OCI-LY3 (cell line): ENCODE measurements at regions not wholly inside any gene's neighbourhood (a gene's known extent, or its start where the extent isn't known, plus 50 kb on each side); places are given as distances from the start of the nearest gene placed in this dataset.
"Not testable (repeated sequence)": the region's sequence is repeated elsewhere in the genome, so short reads cannot be mapped to it uniquely, and the experiment has no call there.

ENCODE experiments used
- H2AFZ ChIP-seq: fragments of 200-600, 300-600 bp; shearing (Covaris generic); 2 replicates; pipeline ENCODE4 v1.6.0; 2014; ENCODE audit warnings: antibody characterized with exemption, low read depth, low read length
- H3K27ac ChIP-seq: fragments of 200-600, 300-600 bp; sonication (generic); 2 replicates; pipeline ENCODE4 v1.5.1; 2014; ENCODE audit warnings: mild to moderate bottlenecking, low read length, moderate library complexity, mixed read lengths
- H3K27me3 ChIP-seq: fragments of 200-600, 300-600 bp; sonication (generic); 2 replicates; pipeline ENCODE4 v1.6.1; 2014; ENCODE audit warnings: low read depth, low read length, mixed read lengths
- H3K36me3 ChIP-seq: fragments of 200-600, 300-600 bp; sonication (generic); replicated peaks from 2 replicates; pipeline ENCODE3; 2014; ENCODE audit warnings: low read depth, low read length, mixed read lengths
- H3K4me1 ChIP-seq: fragments of 300-600, 200-600 bp; sonication (generic); 2 replicates; pipeline ENCODE4 v1.6.1; 2014; ENCODE audit warnings: low read length, mixed read lengths
- H3K4me2 ChIP-seq: fragments of 200-600, 300-600 bp; sonication (generic); 2 replicates; pipeline ENCODE4 v1.6.1; 2014; ENCODE audit warnings: low read length, mixed read lengths
- H3K4me3 ChIP-seq: fragments of 300-600, 200-600 bp; sonication (generic); 2 replicates; pipeline ENCODE4 v1.5.1; 2014; ENCODE audit warnings: antibody characterized with exemption, mild to moderate bottlenecking, low read length, moderate library complexity
- H3K79me2 ChIP-seq: fragments of 300-600, 200-600 bp; shearing (Covaris generic); 2 replicates; pipeline ENCODE4 v1.6.1; 2014; ENCODE audit warnings: mild to moderate bottlenecking, low read length, mixed read lengths
- H3K9ac ChIP-seq: fragments of 300-600, 200-600 bp; shearing (Covaris generic); 2 replicates; pipeline ENCODE4 v1.6.0; 2014; ENCODE audit warnings: mild to moderate bottlenecking, low read length, moderate library complexity
- H3K9me3 ChIP-seq: fragments of 200-600, 300-600 bp; shearing (Covaris generic); 2 replicates; pipeline ENCODE4 v1.6.1; 2014; ENCODE audit warnings: low read length, mixed read lengths; ENCODE audit not compliant: insufficient read depth
- H4K20me1 ChIP-seq: fragments of 200-600, 300-600 bp; sonication (generic); 2 replicates; pipeline ENCODE4 v1.6.1; 2016; ENCODE audit warnings: low read length, mixed read lengths; ENCODE audit not compliant: insufficient read depth
- EZH2phosphoT487 ChIP-seq: fragments of 200-600 bp; shearing (Covaris generic); IDR thresholded peaks from 2 replicates; pipeline ENCODE4 v1.6.1; 2018; ENCODE audit warnings: antibody characterized with exemption, mixed run types, low read depth
- TF ChIP-seq, protein P1 (sequence below): fragments of 200-600, 300-600 bp; sonication (generic); IDR thresholded peaks from 2 replicates; pipeline ENCODE4 v1.5.1; 2014; ENCODE audit warnings: antibody characterized with exemption, low read length, low read depth

DNA sequence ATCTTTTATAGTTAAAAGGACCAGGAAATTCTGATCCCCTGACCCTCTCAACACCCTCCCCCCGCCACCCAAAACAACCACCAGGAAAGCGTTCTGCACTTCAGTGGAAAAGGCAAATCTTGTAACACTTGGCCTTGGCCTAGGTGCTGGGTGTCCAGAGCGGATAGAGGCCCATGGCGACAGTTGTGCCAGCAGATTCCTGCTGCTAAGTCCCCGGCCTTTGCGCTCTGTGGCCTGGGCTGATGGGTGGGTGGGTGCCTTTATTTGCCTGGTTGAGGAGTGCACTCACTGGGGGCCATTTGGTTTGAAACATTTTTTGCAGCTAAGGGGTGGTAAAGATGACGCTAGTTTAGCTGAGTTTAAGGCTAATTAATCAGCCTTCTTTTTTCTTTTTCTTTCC, 127.9 kb upstream of the ERRFI1 start:
- H3K4me3 ChIP-seq, result no peak overlapping the region
- no peaks in the 10 kb centered on the region for H3K79me2 ChIP-seq
- no peaks in the 10 kb centered on the region for H3K36me3 ChIP-seq
- no peaks in the 10 kb centered on the region for H3K27me3 ChIP-seq
- no peak overlapping the region for H2AFZ ChIP-seq
- H3K9me3 ChIP-seq, result no peaks in the 10 kb centered on the region
- H3K4me1 ChIP-seq, result peaks cover 4% of the 10 kb centered on the region
- H4K20me1 ChIP-seq, result no peaks in the 10 kb centered on the region
- TF ChIP-seq, protein P1, sequence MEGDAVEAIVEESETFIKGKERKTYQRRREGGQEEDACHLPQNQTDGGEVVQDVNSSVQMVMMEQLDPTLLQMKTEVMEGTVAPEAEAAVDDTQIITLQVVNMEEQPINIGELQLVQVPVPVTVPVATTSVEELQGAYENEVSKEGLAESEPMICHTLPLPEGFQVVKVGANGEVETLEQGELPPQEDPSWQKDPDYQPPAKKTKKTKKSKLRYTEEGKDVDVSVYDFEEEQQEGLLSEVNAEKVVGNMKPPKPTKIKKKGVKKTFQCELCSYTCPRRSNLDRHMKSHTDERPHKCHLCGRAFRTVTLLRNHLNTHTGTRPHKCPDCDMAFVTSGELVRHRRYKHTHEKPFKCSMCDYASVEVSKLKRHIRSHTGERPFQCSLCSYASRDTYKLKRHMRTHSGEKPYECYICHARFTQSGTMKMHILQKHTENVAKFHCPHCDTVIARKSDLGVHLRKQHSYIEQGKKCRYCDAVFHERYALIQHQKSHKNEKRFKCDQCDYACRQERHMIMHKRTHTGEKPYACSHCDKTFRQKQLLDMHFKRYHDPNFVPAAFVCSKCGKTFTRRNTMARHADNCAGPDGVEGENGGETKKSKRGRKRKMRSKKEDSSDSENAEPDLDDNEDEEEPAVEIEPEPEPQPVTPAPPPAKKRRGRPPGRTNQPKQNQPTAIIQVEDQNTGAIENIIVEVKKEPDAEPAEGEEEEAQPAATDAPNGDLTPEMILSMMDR, result no peak
- no peak for TF ChIP-seq EZH2phosphoT487
- no peak overlapping the region for H3K9ac ChIP-seq
- no peak overlapping the region for H3K27ac ChIP-seq
- no peak overlapping the region for H3K4me2 ChIP-seq

DNA sequence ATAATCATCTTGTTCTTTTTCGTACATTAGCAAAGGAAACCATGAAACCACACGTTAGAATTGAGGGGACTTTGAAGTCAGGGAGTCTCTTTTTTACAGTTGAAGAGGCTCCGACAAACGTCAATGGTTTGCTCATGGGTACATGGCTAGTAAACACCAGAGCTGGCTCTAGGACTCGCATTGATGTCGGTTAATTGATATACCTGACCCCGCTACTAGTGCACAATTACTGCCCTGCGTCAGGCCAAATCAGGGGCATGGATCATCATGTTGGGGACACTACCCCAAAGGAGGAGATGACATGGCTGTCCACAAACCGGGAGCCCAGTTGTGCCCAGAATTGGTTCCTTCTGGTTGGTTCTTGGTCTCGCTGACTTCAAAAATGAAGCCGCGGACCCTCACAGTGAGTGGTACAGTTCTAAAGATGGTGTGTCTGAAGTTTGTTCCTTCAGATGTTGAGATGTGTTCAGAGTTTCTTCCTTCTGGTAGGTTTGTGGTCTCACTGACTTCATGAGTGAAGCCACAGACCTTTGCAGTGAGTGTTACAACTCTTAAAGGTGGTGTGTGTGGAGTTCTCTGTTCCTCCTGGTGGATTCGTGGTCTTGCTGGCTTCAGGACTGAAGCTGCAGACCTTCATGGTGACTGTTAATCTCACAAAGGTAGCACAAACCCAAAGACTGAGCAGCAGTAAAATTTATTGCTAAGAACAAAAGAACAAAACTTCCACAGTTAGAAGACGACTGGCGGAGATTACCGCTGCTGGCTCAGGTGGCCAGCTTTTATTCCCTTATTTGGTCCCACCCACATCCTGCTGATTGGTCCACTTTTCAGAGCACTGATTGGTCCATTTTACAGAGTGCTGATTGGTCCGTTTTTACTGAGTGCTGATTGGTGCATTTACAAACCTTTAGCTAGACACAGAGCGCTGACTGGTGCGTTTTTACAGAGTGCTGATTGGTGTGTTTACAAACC, 126.9 kb upstream of the ERRFI1 start:
- H3K4me3 ChIP-seq, result no peak overlapping the region
- no peak overlapping the region for H3K27ac ChIP-seq
- no peaks in the 10 kb centered on the region for H3K4me1 ChIP-seq
- TF ChIP-seq, protein P1, result no peak
- TF ChIP-seq EZH2phosphoT487, result no peak
- H3K36me3 ChIP-seq, result no peaks in the 10 kb centered on the region
- no peaks in the 10 kb centered on the region for H3K9me3 ChIP-seq
- no peaks in the 10 kb centered on the region for H3K79me2 ChIP-seq
- H3K27me3 ChIP-seq, result no peaks in the 10 kb centered on the region
- no peaks in the 10 kb centered on the region for H4K20me1 ChIP-seq
- no peak overlapping the region for H2AFZ ChIP-seq
- no peak overlapping the region for H3K4me2 ChIP-seq
- no peak overlapping the region for H3K9ac ChIP-seq

DNA sequence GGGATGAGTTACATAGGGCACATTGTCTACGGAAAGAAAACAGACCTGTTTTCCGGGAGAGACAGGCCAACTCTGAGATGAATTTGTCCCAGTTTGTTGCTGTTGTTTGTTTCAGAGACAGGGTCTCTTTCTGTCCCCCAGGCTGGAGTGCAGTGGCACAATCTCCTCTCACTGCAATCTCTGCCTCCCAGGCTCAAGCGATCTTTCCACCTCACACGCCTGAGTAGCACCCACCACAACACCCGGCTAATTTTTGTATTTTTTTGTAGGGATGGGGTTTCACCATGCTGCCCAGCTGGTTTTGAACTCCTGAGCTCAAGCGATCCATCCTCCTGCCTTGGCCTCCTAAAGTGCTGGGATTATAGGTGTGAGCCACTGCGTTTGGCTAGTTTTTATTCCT, 125.5 kb upstream of the ERRFI1 start:
- Histone ChIP-seq H3K9me3 (no peaks in the 10 kb centered on the region), H3K79me2 (no peaks in the 10 kb centered on the region), H3K4me1 (no peaks in the 10 kb centered on the region), H3K27me3 (no peaks in the 10 kb centered on the region), H3K27ac (no peak overlapping the region), H4K20me1 (no peaks in the 10 kb centered on the region), H2AFZ (no peak overlapping the region), H3K4me2 (no peak overlapping the region), H3K9ac (no peak overlapping the region), H3K36me3 (no peaks in the 10 kb centered on the region), H3K4me3 (no peak overlapping the region)
- TF ChIP-seq, protein P1, result no peak

DNA sequence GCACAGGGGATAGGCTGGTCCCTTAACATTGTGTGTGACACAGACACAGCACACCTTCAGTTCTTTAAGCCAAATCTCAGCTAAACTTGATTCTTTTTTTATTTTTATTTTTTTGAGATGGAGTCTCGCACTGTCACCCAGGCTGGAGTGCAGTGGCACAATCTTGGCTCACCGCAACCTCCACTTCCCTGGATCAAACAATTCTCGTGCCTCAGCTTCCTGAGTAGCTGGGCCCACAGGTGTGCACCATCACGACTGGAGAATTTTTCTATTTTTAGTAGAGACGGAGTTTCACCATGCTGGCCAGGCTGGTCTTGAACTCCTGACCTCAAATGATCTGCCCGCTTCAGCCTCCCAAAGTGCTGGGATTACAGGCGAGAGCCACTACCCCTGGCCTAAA, 123.6 kb upstream of the ERRFI1 start:
- not testable (repeated sequence) for H3K9me3 ChIP-seq, H4K20me1 ChIP-seq, H3K4me2 ChIP-seq, H3K4me1 ChIP-seq, H3K79me2 ChIP-seq, H3K27me3 ChIP-seq, H3K4me3 ChIP-seq, H3K9ac ChIP-seq, H3K36me3 ChIP-seq, H3K27ac ChIP-seq, H2AFZ ChIP-seq
